GM18867 (cell line): ENCODE measurements at regions not wholly inside any gene's neighbourhood (a gene's known extent, or its start where the extent isn't known, plus 50 kb on each side); places are given as distances from the start of the nearest gene placed in this dataset.
A peak's percentile ranks its signal among the peaks of the same experiment; 100 is the strongest.

ENCODE experiments used
- ATAC-seq: cut with Tn5 transposase; IDR thresholded peaks from one replicate; pipeline ENCODE4 v1.9.1; 2021; ENCODE audit warnings: mild to moderate bottlenecking, moderate library complexity; ENCODE audit not compliant: unreplicated experiment

GRCh38 chr20:53750827-53751619, 157.4 kb upstream of the ZNF217 start:
- peak; percentile 74 for ATAC-seq

DNA sequence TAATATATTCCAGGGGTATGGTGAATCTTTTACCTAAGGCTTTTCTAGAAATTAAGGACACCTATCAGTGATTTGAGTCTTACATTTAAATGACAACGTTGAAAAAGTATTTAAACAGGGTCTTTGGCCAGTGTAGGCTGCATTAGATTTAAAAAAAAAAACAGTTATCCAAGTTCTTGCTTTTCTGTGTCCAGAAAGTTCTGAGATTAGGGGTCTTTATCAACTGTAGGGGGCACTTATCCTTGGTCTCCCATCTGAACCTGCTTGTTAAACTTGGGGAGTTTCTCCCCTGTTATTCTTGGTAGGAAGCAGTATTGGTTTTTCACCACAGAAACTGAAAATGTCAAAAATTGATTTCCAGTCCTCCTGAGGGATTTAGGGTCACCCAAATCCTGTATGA, 155.9 kb upstream of the ZNF217 start:
- no peak for ATAC-seq

- no peak for ATAC-seq
Observed at GRCh38 chr20:53748821-53749421, 155.3 kb upstream of the ZNF217 start.

GRCh38 chr20:53748176-53748575, 154.5 kb upstream of the ZNF217 start:
- ATAC-seq: no peak

GRCh38 chr20:53743607-53744260, 150.1 kb upstream of the ZNF217 start:
- ATAC-seq: no peak

DNA sequence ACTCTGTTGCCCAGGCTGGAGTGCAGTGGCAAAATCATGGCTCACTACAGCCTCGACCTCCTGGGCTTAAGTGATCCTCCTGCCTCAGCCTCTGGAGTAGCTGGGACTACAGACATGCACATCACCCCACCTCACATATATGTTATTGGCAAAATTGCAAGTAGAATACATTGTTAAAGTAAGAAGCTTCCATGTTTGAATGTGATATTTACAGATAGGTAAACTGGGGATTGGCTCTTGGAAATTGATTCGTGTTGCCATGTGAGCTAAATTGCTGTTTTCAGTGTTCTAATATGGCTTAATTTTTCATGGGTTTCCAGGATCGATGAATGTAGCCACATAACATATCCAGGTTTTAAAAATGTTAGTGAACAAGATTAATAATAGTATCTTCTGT, 149.0 kb upstream of the ZNF217 start:
- ATAC-seq: no peak

GRCh38 chr20:53741726-53742028, 148.0 kb upstream of the ZNF217 start:
- ATAC-seq: no peak

DNA sequence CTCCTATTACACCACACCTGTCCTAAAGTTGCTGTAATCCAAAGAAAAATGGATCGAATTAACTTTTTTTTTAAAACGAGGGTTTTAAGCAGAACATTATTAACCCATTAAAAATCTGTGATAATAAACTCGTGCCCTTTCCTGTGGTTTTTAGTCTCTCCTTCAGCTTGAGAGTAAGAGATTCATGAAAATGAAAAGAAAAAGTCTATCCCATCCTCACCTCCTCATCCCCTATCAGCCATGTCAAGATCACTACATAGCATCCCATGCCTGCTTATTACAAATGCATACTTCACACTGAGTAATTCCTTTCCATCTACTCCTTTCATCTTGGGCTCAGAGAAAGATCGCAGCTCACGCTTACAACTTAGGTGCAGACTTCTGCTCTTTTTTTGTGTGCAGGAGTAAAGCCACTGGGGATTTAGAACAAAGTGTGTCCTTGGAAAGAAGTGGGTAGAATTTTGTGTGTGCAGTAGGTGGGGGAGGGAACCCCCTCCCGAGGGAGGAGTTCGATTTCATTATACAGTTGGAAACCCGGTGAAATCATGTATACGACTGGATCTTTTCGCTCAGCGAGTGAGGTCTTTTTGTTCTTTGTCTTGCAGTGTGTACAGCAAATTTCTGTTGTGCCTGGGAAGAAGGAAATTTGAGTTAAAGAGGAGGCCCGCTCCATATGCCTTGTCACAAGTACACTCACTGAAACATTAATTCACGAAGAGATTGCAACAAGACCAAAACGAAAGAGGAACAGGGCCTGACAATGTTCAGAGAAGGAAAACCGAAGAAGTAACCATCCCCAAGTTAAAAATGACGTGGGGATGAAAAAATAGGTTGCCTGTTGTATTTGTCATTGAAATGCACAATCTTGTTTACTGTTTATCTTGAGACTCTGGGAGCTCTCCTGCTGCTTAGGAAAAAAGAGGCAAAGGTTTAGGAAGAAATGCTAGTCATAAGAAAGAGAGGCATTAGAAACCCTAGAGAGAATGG, 146.5 kb upstream of the ZNF217 start:
- ATAC-seq: peak; percentile 45

DNA sequence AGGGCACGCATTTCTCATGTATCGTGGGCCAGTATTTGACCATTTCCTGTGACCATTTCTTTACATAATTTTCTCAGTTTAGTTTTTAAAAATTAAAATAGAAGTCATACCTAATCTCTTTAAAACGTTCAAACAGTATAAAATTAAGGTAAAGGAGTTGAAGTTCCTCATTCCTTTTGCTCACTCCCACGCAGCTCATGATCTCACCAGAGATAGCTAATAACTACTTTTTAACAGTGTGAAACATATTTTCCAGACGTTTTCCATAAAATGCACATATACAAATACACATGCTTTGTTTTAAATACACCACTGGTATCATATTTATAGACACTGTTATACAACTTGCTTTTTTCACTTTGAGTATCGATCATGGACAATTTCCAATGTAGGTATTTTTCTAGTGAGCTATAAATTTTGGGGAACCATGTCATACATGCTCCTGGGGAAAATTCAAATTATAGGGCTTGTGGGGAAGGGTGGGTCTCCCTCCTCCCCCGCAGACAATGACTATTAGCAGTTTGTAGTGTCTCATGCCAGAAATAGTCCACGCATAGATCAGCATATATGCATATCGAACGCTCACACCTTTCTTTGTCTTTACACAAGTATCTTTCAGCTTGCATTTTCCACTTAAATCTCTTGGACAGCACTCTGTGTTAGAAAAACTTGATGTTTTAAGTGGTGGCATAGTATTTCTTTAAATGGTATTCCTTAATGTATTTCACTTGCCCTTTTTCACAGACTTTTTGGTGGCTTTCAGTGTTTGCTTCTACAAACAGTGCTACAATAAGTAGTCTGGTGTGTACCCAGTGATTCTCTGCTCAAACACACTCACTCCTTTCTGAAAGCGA, 145.5 kb upstream of the ZNF217 start:
- ATAC-seq: peak; percentile 39

DNA sequence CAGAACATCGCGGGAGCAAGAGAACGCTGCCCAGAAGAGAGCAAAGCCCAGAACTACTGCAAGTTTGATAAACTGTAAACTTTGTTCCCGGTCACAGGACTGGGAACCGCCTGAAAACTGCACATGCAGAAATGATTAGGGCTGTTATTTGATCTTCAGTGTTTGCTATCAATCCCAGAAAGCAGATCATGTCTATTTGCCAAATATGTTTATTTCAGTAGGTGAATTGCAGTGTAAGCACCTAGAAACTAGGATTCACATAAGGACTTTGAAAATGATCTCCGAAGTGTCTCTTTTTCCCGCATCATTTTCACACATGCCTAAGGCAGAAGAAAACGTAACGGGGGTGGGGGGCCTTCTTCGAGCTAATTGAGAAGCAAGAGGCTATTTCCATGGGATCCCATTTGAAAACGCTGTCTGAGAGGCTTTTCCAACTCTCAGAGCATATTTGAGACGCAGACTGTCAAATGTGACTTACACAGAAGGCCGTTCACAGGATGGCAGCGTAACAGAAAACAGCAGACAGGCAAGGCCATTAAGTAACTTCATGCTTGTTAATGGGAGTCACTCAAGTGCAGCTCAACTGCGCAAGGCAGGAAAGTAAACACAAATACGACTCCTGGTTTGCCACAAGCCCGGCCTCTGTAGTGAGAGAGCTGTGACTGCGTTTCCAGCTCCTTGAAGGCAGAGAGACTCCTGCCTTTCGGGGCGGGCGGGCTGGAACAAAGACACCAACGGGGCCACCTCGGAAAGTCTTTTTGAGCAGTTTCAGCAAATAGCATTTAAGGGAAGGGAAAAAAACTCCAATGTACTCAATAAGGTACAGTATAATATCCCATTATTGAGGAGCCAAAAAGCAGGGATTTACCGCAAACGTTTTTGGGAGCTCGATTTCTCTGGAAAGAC, 144.7 kb upstream of the ZNF217 start:
- no peak for ATAC-seq

GRCh38 chr20:53737396-53738038, 143.9 kb upstream of the ZNF217 start:
- no peak for ATAC-seq

GRCh38 chr20:53736757-53737395, 143.2 kb upstream of the ZNF217 start:
- no peak for ATAC-seq

GRCh38 chr20:53736122-53736756, 142.6 kb upstream of the ZNF217 start:
- ATAC-seq: no peak

- ATAC-seq: no peak
Observed at GRCh38 chr20:53735536-53736050, 142.0 kb upstream of the ZNF217 start.

DNA sequence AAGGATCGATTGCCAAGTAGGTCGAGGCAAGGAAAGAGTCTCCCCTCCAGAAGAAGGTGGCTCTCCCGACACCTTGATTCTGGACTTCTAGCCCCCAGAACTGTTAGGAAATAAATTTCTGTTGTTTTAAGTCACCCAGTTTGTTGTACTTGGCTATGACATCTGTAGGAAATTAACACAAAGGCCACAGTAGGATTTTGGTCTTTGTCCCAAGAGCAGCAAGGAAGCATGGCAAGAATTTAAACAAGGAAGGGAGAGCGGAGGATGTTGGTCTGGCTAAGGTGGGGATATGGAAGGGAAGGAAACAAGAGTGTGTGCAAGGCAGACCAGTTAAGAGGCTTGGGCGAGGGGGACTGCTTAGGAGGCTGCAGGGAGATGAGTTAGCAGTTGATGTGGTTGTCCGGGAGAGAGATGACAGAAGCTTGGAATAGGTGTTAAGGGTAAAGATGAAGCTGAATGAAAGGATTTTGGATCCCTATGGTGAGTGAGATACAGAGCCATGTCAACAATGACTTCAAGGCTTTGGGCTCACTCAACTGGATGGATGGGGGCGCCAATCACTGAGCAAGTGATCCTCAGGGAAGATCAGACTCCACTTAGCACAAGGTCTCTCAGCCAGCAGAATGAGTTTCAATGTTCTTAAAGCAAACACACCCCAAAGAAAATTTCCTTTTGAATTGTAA, 140.5 kb upstream of the ZNF217 start:
- ATAC-seq: no peak

GRCh38 chr20:53731595-53731994, 138.0 kb upstream of the ZNF217 start:
- no peak for ATAC-seq

DNA sequence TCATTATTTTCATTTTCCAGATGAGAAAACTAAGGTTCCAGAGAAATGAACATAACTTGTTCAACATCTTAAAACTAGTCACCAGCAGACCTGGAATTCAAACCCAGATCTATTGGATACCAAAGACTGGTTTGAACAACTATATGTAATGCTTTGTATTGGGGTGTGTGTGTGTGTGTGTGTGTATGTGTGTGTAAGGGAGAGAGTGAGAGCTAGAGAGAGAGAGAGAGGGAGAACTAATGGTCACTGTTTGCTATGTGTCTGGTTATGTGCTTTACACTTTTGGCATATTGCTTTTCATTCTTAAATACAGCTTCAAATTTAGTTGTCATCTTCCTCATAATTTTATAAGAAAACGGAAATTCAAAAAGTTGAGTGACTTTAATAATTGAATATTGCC, 134.7 kb upstream of the ZNF217 start:
- no peak for ATAC-seq
